ENCODE measurements at regions not wholly inside any gene's neighbourhood (a gene's known extent, or its start where the extent isn't known, plus 50 kb on each side); places are given as distances from the start of the nearest gene placed in this dataset.

- in situ Hi-C loops (cut with HindIII; ENCODE audit: low sequenced_read_pairs), result no loop called here
These were observed 918.3 kb downstream of the EPHA4 start for GRCh38 chr2:220653776-220654175.

GRCh38 chr2:220654322-220654721, 917.8 kb downstream of the EPHA4 start:
- in situ Hi-C loops (cut with HindIII; ENCODE audit: low sequenced_read_pairs), result no loop called here

- in situ Hi-C loops (cut with HindIII; ENCODE audit: low sequenced_read_pairs), result no loop called here
These were observed 911.6 kb downstream of the EPHA4 start for GRCh38 chr2:220660277-220661145.

- in situ Hi-C loops (cut with HindIII; ENCODE audit: low sequenced_read_pairs), result no loop called here
These were observed 909.7 kb downstream of the EPHA4 start for GRCh38 chr2:220662431-220662830.

GRCh38 chr2:220663065-220663464, 909.0 kb downstream of the EPHA4 start:
- in situ Hi-C loops (cut with HindIII; ENCODE audit: low sequenced_read_pairs), result no loop called here

- in situ Hi-C loops (cut with HindIII; ENCODE audit: low sequenced_read_pairs), result no loop called here
These were observed 907.6 kb downstream of the EPHA4 start for GRCh38 chr2:220664272-220665107.

- in situ Hi-C loops (cut with HindIII; ENCODE audit: low sequenced_read_pairs), result no loop called here
These were observed 907.0 kb downstream of the EPHA4 start for GRCh38 chr2:220665108-220665471.

GRCh38 chr2:220669324-220669723, 902.8 kb downstream of the EPHA4 start:
- in situ Hi-C loops (cut with HindIII; ENCODE audit: low sequenced_read_pairs), result no loop called here

- in situ Hi-C loops (cut with HindIII; ENCODE audit: low sequenced_read_pairs), result no loop called here
These were observed 901.6 kb downstream of the EPHA4 start for GRCh38 chr2:220670511-220670910.

GRCh38 chr2:220673151-220673874, 898.8 kb downstream of the EPHA4 start:
- in situ Hi-C loops (cut with HindIII; ENCODE audit: low sequenced_read_pairs), result no loop called here

- in situ Hi-C loops (cut with HindIII; ENCODE audit: low sequenced_read_pairs), result no loop called here
These were observed 898.1 kb downstream of the EPHA4 start for GRCh38 chr2:220674033-220674432.

- in situ Hi-C loops (cut with HindIII; ENCODE audit: low sequenced_read_pairs), result no loop called here
These were observed 895.4 kb downstream of the EPHA4 start for GRCh38 chr2:220676695-220677094.

GRCh38 chr2:220678943-220679342, 893.2 kb downstream of the EPHA4 start:
- in situ Hi-C loops (cut with HindIII; ENCODE audit: low sequenced_read_pairs), result no loop called here

GRCh38 chr2:220682616-220683015, 889.5 kb downstream of the EPHA4 start:
- in situ Hi-C loops (cut with HindIII; ENCODE audit: low sequenced_read_pairs), result no loop called here

GRCh38 chr2:220684099-220684498, 888.0 kb downstream of the EPHA4 start:
- in situ Hi-C loops (cut with HindIII; ENCODE audit: low sequenced_read_pairs), result no loop called here

GRCh38 chr2:220687231-220687843, 884.8 kb downstream of the EPHA4 start:
- in situ Hi-C loops (cut with HindIII; ENCODE audit: low sequenced_read_pairs), result no loop called here

- in situ Hi-C loops (cut with HindIII; ENCODE audit: low sequenced_read_pairs), result no loop called here
These were observed 876.5 kb downstream of the EPHA4 start for GRCh38 chr2:220695397-220696279.

GRCh38 chr2:220696280-220696669, 875.8 kb downstream of the EPHA4 start:
- in situ Hi-C loops (cut with HindIII; ENCODE audit: low sequenced_read_pairs), result no loop called here

- in situ Hi-C loops (cut with HindIII; ENCODE audit: low sequenced_read_pairs), result no loop called here
These were observed 875.1 kb downstream of the EPHA4 start for GRCh38 chr2:220697011-220697410.

- in situ Hi-C loops (cut with HindIII; ENCODE audit: low sequenced_read_pairs), result no loop called here
These were observed 871.0 kb downstream of the EPHA4 start for GRCh38 chr2:220701115-220701514.

All from DLD1 (cell line).